ENCODE measurements at regions not wholly inside any gene's neighbourhood (a gene's known extent, or its start where the extent isn't known, plus 50 kb on each side); places are given as distances from the start of the nearest gene placed in this dataset.

DNA sequence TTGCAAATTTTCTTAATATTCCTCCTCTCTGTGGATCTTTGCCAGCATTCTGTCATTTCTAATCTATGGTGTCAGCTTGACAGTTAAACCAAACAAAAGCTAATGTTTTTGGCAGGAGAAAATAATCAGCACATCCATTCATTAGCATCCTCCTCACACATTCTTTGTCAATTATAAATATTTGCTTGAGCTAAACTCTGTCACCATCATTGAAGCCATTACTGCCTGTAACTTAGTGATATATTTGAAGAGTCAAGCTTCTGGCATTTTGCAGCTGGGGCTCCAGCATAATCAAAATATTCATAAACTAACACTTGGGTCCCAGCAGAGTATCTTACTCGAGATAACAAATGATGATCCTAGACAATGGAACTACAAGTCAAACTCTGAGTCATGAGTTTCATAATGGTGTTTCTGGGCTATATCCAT is 126.1 kb downstream of the EIF4E start:
- no peak for TF ChIP-seq POLR2AphosphoS5 (IDR thresholded peaks at IDR 0.05)
- TF ChIP-seq, protein P1, sequence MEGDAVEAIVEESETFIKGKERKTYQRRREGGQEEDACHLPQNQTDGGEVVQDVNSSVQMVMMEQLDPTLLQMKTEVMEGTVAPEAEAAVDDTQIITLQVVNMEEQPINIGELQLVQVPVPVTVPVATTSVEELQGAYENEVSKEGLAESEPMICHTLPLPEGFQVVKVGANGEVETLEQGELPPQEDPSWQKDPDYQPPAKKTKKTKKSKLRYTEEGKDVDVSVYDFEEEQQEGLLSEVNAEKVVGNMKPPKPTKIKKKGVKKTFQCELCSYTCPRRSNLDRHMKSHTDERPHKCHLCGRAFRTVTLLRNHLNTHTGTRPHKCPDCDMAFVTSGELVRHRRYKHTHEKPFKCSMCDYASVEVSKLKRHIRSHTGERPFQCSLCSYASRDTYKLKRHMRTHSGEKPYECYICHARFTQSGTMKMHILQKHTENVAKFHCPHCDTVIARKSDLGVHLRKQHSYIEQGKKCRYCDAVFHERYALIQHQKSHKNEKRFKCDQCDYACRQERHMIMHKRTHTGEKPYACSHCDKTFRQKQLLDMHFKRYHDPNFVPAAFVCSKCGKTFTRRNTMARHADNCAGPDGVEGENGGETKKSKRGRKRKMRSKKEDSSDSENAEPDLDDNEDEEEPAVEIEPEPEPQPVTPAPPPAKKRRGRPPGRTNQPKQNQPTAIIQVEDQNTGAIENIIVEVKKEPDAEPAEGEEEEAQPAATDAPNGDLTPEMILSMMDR (IDR thresholded peaks at IDR 0.05) = no peak
- no peak for TF ChIP-seq EP300 (IDR thresholded peaks at IDR 0.05)
- no peak for TF ChIP-seq POLR2A (IDR thresholded peaks at IDR 0.05; ENCODE audit: low read depth)
